Right lung (tissue), 2 donors: ENCODE measurements at regions not wholly inside any gene's neighbourhood (a gene's known extent, or its start where the extent isn't known, plus 50 kb on each side); places are given as distances from the start of the nearest gene placed in this dataset.

Source experiments
- DNase-seq, 2 donors: peaks; one replicate each; pipeline ENCODE4 v3.0.0-alpha.2; 2013

DNA sequence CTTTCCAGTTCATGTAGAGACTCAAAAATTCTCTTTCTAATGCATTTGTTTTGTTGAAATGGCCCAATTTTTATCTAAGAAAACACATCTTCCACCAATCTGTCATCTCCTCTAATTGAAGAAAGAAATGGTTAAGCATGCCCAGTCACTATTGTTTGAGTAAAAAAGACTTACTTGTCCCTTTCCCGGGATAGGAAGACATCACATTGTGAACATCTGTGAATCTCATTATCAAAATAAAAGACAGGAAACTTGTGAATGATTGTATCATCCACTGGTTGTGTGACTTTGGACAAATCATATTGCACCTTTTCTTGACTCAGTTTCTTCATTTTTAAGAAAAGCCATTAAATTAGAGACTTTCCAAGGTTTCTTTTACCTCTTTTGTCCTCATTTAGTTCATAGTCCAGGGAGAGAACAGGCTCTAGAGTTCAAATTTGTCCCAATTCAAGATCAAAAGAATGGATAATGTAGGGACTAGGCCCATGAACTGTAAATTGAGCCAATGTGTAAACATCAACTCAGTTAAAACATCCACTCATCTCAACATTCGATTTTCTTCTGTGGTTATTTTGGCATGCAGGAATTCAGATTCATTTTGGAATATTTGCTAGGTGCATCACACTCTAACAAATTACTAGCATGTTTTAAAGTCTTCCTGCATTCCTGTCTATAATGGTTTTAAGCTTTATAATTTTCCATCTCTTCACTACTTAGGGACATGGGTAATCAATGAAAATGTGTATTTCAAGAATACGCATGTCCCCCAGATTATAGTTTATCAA lies 838.0 kb upstream of the WWC1 start:
- no peak for DNase-seq

DNA sequence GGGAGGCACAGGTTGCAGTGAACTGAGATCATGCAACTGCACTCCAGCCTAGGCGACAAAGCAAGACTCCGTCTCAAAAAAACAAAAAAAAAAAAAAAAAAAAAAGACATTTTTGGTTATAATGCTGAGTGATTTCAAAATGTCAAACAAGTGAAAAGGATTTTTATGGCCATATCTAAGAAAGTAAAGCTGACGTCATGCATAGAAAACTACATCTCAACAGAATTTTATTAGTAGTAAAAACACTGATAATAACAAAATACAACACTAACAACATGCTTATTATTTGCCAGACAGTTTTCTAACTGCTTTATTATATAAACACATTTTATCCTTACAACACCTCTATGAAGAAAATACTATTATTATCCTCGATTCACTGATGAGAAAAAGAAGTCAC lies 833.0 kb upstream of the WWC1 start:
- no peak for DNase-seq

DNA sequence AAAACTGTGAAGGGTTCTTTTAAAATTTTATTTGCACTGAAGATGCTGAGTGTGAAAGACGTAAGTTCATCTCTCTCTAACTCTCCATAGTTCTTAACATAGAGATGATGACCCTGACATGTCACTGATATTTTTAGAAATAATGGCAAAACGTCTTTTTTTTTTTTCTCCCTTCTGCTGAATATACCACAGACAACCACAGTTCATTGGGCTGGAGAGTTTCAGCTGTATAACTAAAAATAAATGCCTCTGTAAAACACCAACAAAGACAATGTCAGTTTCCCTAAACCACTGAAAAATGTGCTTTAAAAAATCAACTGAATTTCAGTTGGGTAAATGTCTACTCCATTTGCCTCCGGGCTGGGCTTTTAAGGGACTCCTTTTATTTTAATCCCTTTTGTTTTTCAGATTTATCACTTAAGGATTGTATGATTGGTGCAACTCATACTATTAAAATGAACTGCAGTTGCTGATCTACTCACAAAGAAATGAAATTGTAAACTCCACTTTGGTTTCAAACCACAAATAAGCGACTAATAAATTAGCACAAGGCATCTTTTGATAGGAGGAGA lies 830.9 kb upstream of the WWC1 start:
- DNase-seq = no peak

DNA sequence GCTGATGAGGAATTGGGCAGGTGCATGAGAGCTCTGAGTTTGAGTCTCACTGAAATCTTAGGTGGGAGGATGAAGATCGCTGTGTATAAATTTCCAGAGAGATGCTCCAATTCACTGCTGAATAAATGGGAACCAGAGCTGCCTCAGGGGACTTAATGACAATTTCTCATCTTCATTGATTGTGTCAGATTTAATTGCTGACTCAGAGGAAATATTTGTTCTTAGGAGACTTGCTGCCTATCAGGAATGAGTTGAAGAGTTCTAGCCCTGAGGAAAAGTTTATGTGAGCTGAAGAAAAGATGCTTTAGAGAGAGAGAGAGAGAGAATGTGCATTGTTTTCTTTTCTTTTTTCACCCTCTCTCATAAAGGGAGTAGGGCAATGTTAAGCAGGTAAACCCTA lies 827.5 kb upstream of the WWC1 start:
- no peak for DNase-seq

DNA sequence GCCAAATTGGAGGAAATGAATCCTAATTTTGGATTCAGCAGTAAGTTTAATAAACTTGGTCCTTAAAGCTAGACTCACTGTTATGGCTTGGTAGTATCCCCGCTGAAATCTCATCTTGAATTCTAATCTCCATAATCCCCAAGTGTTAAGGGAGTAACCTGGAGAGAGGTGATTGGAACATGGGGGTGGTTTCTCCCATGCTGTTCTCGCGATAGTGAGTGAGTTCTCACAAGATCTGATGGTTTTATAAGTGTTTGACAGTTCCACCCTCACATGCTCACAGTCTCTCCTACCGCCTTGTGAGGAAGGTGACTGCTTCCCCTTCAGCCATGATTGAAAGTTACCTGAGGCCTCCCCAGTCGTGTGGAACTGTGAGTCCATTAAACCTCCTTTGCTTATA lies 824.5 kb upstream of the WWC1 start:
- DNase-seq = no peak

DNA sequence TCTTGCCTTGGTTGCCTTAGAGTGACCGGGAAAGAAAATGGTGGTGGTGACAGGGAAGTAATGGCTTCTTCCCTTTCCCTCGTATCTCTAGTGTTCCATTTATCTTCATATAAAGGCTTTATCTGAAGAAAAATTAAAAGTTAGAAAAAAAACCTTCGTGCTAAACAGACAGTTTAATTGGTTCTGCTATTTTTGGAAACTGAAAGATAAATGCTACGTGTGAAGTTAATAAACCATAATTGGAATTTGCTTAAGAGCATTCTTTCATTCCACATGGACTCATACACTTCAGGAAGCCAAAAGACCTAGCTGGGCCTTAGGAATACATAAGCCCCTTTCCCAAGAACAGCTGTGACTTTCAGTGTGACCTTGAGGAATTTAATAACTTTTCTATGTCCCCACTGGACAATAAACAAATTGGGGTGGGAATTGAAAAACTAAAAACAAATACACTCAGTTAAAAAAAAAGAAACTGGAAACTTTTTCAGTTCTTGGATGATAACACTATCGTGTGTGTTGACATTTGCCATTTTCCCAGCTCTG lies 818.8 kb upstream of the WWC1 start:
- DNase-seq = no peak

DNA sequence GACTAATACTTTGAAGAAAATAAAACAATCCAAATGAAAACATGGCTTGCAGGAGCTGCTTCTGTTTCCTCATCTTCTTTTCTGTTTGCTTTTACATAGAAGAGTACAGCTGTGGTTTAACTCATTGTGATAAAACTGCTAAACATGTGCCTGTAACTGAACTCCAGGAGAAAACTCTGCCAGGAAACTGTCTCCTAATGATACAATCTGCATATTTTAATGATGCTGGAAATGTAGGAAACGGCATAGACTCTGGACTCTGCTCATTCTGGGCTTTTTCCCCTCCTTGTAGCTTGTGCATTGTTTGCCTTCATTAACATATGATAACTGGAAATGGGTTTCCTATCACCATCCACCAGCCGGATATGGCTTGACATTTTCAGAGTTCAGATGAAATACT lies 813.3 kb upstream of the WWC1 start:
- no peak for DNase-seq

DNA sequence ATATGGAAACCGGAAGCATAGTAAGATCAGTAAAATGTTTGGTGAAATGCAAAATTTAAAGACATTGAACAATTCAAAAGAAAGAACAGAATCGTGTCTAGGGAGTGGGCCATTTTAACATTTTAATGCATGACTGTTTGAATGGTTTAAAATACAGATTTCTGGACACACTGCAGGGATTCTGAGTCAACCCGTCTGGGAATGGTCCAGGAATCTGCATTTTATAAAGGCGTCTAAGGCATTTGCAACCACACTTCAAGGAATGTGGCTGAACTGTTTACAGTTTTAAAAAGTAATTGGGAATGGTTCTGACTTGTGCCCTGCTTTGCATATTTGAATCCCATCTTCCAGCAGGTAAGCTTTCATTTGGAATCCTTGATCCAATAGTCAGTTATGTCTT lies 811.7 kb upstream of the WWC1 start:
- no peak for DNase-seq

DNA sequence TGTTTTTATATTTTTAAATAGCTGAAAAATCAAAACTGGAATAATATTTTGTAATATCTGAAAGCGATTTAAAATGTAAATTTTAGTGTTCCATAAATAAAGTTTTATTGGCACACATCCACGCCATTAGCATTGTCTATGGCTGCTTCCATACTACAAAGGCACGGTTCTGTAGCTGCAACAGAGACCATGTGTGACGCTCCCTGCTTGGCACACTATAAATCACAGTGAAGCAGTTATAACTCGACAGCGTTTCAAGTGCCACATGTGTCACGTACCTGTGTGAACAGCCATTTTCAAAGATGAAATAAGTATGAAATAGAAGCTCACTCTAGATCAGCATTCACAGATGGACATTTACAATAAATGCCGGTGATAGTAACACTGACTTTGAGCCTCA lies 810.1 kb upstream of the WWC1 start:
- DNase-seq = no peak

DNA sequence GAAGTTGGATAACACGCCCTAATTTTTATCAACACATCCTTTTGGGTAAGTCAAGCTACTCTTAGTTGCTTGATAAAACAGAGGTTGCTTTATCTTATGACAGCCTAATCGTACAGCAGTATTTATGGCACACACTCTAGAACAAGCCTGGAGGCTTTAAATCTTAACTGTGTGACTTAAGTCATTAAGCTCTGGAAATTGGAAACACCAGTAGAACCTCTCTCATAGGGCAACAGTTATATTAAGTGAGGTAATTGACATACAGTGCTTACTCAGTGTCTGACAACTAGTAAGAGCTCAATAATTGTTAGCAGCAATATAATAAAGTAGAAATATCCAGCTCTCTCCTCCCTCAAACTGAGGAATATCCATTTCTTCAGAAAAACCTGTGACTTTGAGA lies 808.9 kb upstream of the WWC1 start:
- no peak for DNase-seq

DNA sequence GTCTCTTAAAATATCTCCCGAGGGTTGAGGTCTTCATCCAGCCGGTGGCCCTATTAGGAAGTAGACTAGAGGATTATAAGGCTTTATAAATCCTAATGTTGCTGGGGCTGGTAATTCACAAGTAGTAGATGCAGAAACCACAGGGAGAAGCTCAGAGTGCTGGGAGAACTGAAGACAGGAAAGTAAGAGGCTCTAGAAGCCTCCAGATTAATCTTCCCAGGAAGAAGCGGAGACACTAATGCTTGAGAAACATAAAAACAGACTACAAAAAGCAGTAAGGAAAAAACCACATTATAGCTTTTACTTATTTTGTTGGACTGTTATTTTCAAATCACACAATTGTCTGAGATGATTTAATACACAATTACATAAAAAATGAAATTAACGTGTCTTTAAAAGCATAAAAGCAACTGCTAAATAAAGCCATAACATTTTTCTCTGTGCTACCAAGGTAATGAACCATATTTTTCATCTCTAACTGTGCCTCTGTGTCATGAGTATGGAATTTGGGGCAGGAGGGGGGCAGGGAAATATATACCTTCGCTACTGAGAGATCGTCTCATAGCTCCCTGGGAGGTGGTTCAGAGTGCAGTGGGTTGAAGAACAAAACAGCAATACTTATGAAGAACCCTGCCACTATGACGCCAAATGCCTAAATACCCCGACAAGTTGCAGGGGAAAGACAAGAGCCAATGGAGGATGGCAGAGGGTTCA lies 806.2 kb upstream of the WWC1 start:
- no peak for DNase-seq

DNA sequence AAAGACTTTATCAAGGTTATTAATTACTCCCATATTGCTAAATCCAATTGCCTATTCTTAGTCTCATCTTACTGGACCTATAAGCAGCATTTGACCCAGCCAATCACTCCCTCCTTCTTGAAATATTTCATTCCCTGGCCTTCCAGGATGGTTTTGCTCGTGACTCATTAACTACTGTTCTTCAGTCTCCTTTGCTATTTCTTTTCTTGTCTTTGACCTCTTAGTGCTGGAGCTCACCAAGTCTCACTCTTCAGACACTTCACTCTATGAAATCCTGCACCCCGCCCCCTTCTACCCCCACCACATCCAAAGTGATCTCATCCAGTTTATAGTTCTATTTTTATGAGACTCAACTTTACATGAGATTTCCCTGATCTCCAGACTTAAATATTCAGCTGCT lies 803.1 kb upstream of the WWC1 start:
- no peak for DNase-seq

DNA sequence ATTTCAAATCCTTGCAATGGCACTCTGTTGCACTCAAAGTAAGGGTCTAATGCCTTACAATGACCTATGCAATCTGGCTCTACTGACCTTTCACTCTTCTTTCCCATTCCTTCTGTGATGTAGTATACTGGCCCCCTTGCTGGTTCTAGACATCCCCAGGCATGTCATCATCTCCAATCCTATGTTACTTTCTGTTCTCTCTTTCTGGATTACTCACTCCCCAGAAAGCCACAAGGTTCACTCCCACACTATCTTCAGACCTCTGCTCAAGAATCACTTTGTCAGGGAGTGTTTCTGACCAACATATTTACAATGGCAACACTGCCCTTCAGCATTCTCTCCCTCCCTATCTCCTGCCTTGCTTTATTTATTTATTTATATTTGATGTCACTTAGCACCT lies 802.2 kb upstream of the WWC1 start:
- no peak for DNase-seq

DNA sequence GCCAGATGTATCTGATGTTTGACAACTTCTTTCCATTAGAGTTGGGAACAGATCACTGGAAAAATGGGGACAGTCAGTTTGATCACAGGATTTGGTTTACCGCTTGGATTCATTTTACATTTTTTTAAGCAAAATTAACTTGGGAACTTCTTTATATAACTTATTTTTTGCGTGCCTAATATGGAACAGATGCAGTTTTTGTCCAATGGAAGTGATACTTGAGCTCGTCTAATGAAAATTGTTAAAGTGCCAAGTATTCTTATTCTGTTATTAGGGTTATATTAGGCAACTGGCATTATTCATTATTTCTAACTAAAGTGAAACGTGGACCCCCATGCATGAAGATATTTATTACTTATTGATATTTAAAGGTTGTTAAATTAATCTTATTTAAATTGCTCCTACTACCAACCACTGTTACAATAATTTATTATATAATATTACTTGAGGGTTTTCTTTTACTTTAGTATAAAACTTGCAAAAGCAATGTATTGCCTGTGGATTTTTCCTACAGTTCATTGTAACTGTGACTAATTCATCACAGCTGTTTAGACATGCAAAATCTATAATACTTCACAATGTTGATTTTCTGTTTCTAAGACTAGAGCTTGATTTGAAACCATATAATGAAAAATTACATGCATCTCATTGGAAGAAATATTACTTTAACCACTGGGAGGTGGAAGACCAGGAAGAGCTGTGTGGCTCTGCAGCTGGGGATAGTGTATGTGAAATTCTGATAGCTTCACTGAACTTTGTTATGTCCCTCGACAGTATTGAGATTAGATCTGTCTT lies 787.3 kb upstream of the WWC1 start:
- no peak for DNase-seq

DNA sequence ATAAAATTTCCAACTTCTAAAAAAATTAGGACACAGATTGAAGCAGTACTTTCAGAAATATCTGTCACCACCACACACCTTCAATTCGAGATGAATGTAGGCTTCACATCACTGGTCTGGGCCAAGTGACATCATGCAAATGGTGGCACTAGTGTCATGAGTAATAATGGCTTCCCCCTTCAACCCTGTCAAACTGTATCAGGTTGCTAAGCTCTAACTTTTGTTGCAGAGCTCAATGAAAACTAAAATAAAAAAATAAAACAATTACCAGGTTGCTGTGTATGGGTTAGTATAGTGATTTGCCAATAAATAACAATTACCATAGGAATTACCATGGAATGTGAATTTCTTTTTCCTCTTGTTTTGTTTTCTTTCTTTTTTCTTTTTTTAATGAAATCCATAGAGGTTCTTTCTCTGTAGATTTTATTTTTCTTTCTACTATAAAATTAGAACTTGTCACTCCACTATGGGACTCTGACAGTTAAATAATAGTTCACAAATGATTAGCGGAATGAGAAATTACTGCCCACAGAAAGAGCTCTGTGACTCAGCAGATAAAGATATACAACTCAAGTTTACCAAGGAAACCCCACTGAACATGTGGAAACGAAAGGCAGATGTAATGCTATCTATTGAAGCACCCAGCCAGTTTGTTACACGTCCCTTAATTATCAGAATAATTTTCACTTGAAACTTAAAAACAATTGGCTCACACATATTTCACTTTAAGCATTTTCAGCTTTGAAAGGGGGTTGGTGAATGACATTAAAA lies 783.8 kb upstream of the WWC1 start:
- no peak for DNase-seq

DNA sequence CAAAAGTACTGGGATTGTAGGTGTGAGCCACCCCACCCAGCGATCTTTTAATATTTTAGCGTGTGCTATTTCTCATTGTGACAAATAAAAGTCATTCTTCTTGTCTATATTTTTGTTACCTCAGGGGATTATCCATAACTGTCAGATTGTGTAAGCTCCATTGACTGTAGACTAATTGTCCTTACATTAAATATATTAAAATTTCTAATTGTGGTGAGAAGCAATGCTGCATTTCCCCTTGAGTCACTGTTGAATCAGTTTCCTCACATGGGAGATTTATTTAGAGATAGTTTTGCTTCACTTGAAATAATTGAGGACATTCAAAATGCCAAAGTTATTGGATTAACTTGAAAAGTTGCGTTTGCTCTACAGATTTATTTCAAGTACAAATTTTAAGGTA lies 782.4 kb upstream of the WWC1 start:
- no peak for DNase-seq

DNA sequence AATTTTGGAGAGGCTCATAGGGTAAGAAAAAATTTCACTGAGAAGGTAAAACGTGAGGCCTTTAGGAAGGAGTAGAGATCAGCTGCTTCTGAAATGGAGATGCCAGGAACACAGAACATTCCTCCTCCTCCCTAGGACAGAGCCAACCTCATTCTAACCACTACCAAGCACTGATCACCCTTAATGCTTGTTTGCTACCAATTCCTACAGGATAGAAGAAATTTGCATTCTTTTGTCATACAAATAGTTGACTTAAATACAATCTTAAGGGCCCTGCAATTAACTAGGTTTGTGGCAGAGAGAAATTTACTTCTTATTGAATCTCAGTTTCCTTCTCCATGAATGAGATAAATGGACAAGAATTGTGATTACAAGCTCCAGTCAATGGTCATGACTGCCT lies 780.2 kb upstream of the WWC1 start:
- no peak for DNase-seq

DNA sequence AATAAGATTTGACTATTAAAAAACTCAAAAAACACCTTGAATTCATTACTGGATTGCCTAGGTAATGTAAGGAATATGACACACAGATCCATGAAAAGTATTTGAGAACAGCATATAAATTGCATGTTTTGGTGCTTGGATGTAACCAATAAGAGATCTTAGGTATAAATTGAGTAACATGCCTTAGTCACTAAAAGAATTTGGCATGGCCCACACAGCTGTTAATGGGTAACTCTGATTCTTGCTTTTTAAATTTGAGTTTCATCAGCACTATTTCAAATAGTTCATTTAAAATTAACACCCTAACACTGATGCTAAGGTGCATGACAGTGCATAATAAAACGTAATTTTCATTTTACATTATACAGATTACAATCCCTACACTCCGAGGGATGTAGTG lies 779.3 kb upstream of the WWC1 start:
- no peak for DNase-seq

DNA sequence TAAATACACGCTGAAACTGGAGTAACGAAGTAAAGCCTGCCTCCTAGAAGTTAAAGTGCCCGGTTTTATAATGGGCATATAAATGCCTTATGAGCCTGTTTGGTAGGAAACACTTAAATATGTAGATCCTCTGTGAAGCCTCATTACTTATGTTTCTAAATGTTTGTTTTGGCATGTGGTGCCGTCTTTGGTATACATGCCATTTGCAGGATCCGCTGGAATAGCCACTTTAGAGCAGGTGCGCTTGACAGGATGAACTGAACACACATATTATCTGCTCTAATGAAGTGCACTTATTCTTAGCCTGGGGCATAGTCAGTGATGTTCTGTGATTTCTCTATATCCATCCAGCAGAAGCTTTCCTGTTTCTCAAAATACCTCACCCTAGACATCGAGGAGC lies 778.1 kb upstream of the WWC1 start:
- DNase-seq = no peak

DNA sequence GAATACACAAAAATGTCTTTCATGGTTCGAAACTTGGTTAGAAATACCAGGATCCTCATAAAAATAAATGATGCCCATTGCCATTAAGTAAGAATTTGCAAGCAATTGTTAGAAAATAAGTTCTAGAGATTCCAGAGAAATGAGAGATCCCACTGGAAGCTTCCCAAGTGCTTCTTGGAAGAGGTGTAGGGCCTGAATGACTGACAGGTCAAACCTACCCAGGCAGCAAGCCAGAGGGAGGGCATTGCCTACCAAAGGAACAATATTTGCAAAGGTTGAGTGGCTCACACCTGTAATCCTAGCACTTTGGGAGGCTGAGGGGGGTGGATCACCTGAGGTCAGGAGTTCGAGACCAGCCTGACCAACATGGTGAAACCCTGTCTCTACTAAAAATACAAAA lies 777.0 kb upstream of the WWC1 start:
- no peak for DNase-seq

DNA sequence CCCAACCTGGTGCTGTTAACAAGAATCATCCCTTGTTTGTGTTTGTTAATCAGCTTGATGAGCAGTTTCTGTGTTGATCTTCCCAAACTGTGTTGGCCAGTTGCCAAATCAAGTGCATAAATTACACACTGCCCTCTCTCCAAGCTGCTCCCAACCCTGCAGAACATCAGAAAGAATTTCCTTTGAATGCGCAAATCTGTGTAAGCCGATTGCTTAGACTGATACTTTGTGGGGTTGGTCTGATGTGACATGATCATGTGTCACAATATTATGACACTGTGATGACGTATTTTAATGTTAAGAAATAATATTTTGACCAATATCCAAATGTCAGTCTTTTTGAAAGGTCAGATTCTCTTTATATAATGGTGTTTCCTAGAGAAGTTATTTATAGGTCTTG lies 766.4 kb upstream of the WWC1 start:
- peak; percentile 2 to 12 for DNase-seq

DNA sequence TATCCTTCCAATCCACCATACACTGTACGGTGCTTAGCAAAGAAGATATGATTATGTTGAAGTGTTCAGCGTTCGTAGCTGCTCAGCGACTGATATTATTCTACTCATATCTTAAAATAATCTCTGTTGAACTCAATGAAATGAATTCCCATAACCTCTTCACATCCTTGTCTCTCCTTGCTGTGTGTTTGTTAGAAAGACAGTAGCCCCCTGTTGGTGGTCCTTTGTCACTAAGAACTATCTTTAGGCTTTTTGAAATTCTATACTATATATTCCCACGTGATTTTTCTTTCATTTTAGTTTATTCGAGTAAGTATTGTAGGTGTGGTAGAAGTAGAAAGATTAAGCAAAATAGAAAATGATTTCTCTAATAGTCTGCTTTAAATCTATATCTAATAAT lies 762.8 kb upstream of the WWC1 start:
- no peak for DNase-seq
